H9 (cell line): ENCODE measurements at regions not wholly inside any gene's neighbourhood (a gene's known extent, or its start where the extent isn't known, plus 50 kb on each side); places are given as distances from the start of the nearest gene placed in this dataset.

Experiments used
- DNase-seq: peaks from one replicate; pipeline ENCODE4 v3.0.0-alpha.2; 2017
- H2AFZ ChIP-seq: one replicate; pipeline ENCODE4 v1.6.1; 2013; ENCODE audit warnings: mild to moderate bottlenecking, low read length, control low read depth, moderate library complexity
- H2AK5ac ChIP-seq: 2 replicates; pipeline ENCODE4 v1.6.1; 2013; ENCODE audit warnings: low read length, control low read depth, mixed read lengths; ENCODE audit not compliant: insufficient read length
- H2BK120ac ChIP-seq: one replicate; pipeline ENCODE4 v1.6.1; 2013; ENCODE audit warnings: low read depth, mild to moderate bottlenecking, low read length, control low read depth, inconsistent platforms; ENCODE audit not compliant: poor library complexity, severe bottlenecking
- H2BK12ac ChIP-seq: 2 replicates; pipeline ENCODE4 v1.6.1; 2013; ENCODE audit warnings: low read length, control low read depth, mixed read lengths, low read depth; ENCODE audit not compliant: insufficient read length
- H2BK15ac ChIP-seq: 2 replicates; pipeline ENCODE4 v1.6.1; 2013; ENCODE audit warnings: low read depth, low read length, control low read depth
- H2BK20ac ChIP-seq: one replicate; pipeline ENCODE4 v1.6.1; 2013; ENCODE audit warnings: low read depth, mild to moderate bottlenecking, low read length, control low read depth, inconsistent platforms; ENCODE audit not compliant: poor library complexity, severe bottlenecking
- H2BK5ac ChIP-seq: 2 replicates; pipeline ENCODE4 v1.6.1; 2013; ENCODE audit warnings: low read length, control low read depth, mixed read lengths; ENCODE audit not compliant: insufficient read length
- H3K14ac ChIP-seq: 2 replicates; pipeline ENCODE4 v1.6.1; 2013; ENCODE audit warnings: low read length, control low read depth; ENCODE audit not compliant: insufficient read depth
- H3K18ac ChIP-seq: 2 replicates; pipeline ENCODE4 v1.6.1; 2013; ENCODE audit warnings: low read depth, mild to moderate bottlenecking, mixed read lengths, low read length, control low read depth; ENCODE audit not compliant: insufficient read length
- H3K23ac ChIP-seq: 2 replicates; pipeline ENCODE4 v1.6.1; 2013; ENCODE audit warnings: low read length, control low read depth, mixed read lengths, low read depth; ENCODE audit not compliant: insufficient read length
- H3K23me2 ChIP-seq: 2 replicates; pipeline ENCODE4 v1.6.1; 2013; ENCODE audit warnings: low read depth, mild to moderate bottlenecking, mixed read lengths, low read length, control low read depth; ENCODE audit not compliant: insufficient read length, poor library complexity, severe bottlenecking
- H3K27ac ChIP-seq: 2 replicates; pipeline ENCODE4 v1.5.1; 2013; ENCODE audit warnings: low read length, control low read depth, mixed read lengths, low read depth; ENCODE audit not compliant: insufficient read length
- H3K27me3 ChIP-seq: 2 replicates; pipeline ENCODE4 v1.6.1; 2013; ENCODE audit warnings: low read length, control low read depth, inconsistent platforms; ENCODE audit not compliant: insufficient read depth
- H3K4ac ChIP-seq: 2 replicates; pipeline ENCODE4 v1.6.1; 2013; ENCODE audit warnings: low read depth, mild to moderate bottlenecking, control low read depth, inconsistent platforms, low read length, moderate library complexity
- H3K4me1 ChIP-seq: 2 replicates; pipeline ENCODE4 v1.6.1; 2013; ENCODE audit warnings: low read length, control low read depth, inconsistent platforms; ENCODE audit not compliant: insufficient read depth
- H3K4me2 ChIP-seq: 2 replicates; pipeline ENCODE4 v1.6.1; 2013; ENCODE audit warnings: low read length, control low read depth, mixed read lengths; ENCODE audit not compliant: insufficient read length, insufficient read depth
- H3K56ac ChIP-seq: 2 replicates; pipeline ENCODE4 v1.6.1; 2013; ENCODE audit warnings: low read depth, mild to moderate bottlenecking, mixed read lengths, low read length, control low read depth; ENCODE audit not compliant: insufficient read length
- H3K79me1 ChIP-seq: 2 replicates; pipeline ENCODE4 v1.6.1; 2013; ENCODE audit warnings: low read depth, mild to moderate bottlenecking, moderate library complexity, low read length, control low read depth, inconsistent platforms; ENCODE audit not compliant: insufficient read depth, poor library complexity, severe bottlenecking
- H3K79me2 ChIP-seq: 2 replicates; pipeline ENCODE4 v1.6.1; 2013; ENCODE audit warnings: low read length, control low read depth, inconsistent platforms; ENCODE audit not compliant: insufficient read depth
- H3K9ac ChIP-seq: 2 replicates; pipeline ENCODE4 v1.6.1; 2013; ENCODE audit warnings: low read length, control low read depth, mixed read lengths; ENCODE audit not compliant: insufficient read length; ENCODE audit errors: extremely low read depth
- H3K9me3 ChIP-seq: one replicate; pipeline ENCODE4 v1.6.1; 2013; ENCODE audit warnings: low read depth, low read length, inconsistent platforms; ENCODE audit not compliant: control insufficient read depth
- H3T11ph ChIP-seq: one replicate; pipeline ENCODE4 v1.6.1; 2013; ENCODE audit warnings: mild to moderate bottlenecking, low read length, control low read depth, inconsistent platforms
- H4K20me1 ChIP-seq: one replicate; pipeline ENCODE4 v1.6.1; 2013; ENCODE audit not compliant: control insufficient read depth, insufficient read length, insufficient read depth
- H4K5ac ChIP-seq: 2 replicates; pipeline ENCODE4 v1.6.1; 2013; ENCODE audit warnings: low read depth, mild to moderate bottlenecking, mixed read lengths, low read length, control low read depth; ENCODE audit not compliant: insufficient read length
- H4K8ac ChIP-seq: replicated peaks from 2 replicates; pipeline ENCODE4 v1.6.1; 2013; ENCODE audit warnings: low read length, control low read depth, mixed read lengths, low read depth; ENCODE audit not compliant: insufficient read length
- H4K91ac ChIP-seq: 2 replicates; pipeline ENCODE4 v1.6.1; 2013; ENCODE audit warnings: low read depth, mild to moderate bottlenecking, moderate library complexity, mixed read lengths, low read length, control low read depth; ENCODE audit not compliant: insufficient read length
- H3K27ac Mint-ChIP-seq, 3 experiments: 2 replicates in 2 of 3; 3 replicates in 1 of 3; pipeline ENCODE4 v1.8.0; 2020 to 2021; ENCODE audit warnings: mixed read lengths in 3 of 3, mild to moderate bottlenecking in 1 of 3, moderate library complexity in 1 of 3
- H3K27me3 Mint-ChIP-seq: 2 replicates; pipeline ENCODE4 v1.8.0; 2021; ENCODE audit warnings: low read depth, mild to moderate bottlenecking, moderate library complexity, mixed read lengths
- H3K36me3 Mint-ChIP-seq, 3 experiments: 2 replicates in 2 of 3; 3 replicates in 1 of 3; pipeline ENCODE4 v1.8.0; 2020 to 2021; ENCODE audit warnings: low read depth in 3 of 3, mixed read lengths in 3 of 3; ENCODE audit not compliant: insufficient read depth in 1 of 3
- H3K4me1 Mint-ChIP-seq, 2 experiments: 2 replicates each; pipeline ENCODE4 v1.8.0; 2020; ENCODE audit warnings: mixed read lengths in 2 of 2
- H3K4me3 Mint-ChIP-seq, 2 experiments: 2 replicates in 1 of 2; 3 replicates in 1 of 2; pipeline ENCODE4 v1.8.0; 2020 to 2021; ENCODE audit warnings: mild to moderate bottlenecking in 2 of 2, mixed read lengths in 2 of 2, moderate library complexity in 1 of 2
- H3K9me3 Mint-ChIP-seq, 2 experiments: 2 replicates in 1 of 2; 3 replicates in 1 of 2; pipeline ENCODE4 v1.8.0; 2020; ENCODE audit warnings: mild to moderate bottlenecking in 2 of 2, mixed read lengths in 2 of 2, moderate library complexity in 1 of 2
- CTCF ChIP-seq: fragments of 200-600 bp; sonication (generic); conservative IDR thresholded peaks from 3 replicates; pipeline ENCODE4 v1.8.0; 2021; ENCODE audit warnings: antibody characterized with exemption, mild to moderate bottlenecking
- WGBS: extraction: QIAGEN DNeasy Blood & Tissue Kit; methylation state at CpG from one replicate; pipeline ENCODE4 v1.1.7; 2013; ENCODE audit warnings: missing lambda C conversion rate, low lambda C conversion rate, mixed read lengths; ENCODE audit not compliant: insufficient read length; ENCODE audit errors: extremely low coverage; 5-methylcytosine and 5-hydroxymethylcytosine counted together

- Histone ChIP-seq H3K23me2 (no peaks in the 10 kb centered on the region), H3T11ph (no peak overlapping the region), H2AFZ (no peak overlapping the region), H3K79me1 (no peaks in the 10 kb centered on the region), H3K4ac (no peak overlapping the region), H3K27ac (no peak overlapping the region), H4K5ac (no peak overlapping the region), H3K4me2 (no peak overlapping the region), H2BK120ac (no peak overlapping the region), H3K79me2 (no peaks in the 10 kb centered on the region), H2BK15ac (no peak overlapping the region), H2BK20ac (no peak overlapping the region), H3K18ac (no peak overlapping the region), H3K27me3 (no peaks in the 10 kb centered on the region), H2BK5ac (no peak overlapping the region), H4K8ac (no peak overlapping the region), H4K91ac (no peak overlapping the region), H4K20me1 (no peaks in the 10 kb centered on the region), H3K9ac (no peak overlapping the region), H3K14ac (no peak overlapping the region), H2BK12ac (no peak overlapping the region), H2AK5ac (no peak overlapping the region), H3K9me3 (no peaks in the 10 kb centered on the region), H3K23ac (no peak overlapping the region), H3K56ac (no peak overlapping the region), H3K4me1 (no peaks in the 10 kb centered on the region; the same call in 1 of the 2 replicates)
- H3K9me3 Mint-ChIP-seq = no peaks in the 10 kb centered on the region
- no CpG with 5 or more reads among the region's 2 CpGs for WGBS
- TF ChIP-seq CTCF = no peak
- peaks cover 5 to 13% of the 10 kb centered on the region in 2 experiments for H3K4me1 Mint-ChIP-seq
- no peak overlapping the region for H3K27ac Mint-ChIP-seq
- no peak overlapping the region for H3K4me3 Mint-ChIP-seq
- H3K27me3 Mint-ChIP-seq = peaks cover 15% of the 10 kb centered on the region
- no peaks in the 10 kb centered on the region for H3K36me3 Mint-ChIP-seq
- no peak for DNase-seq
These were observed 73.4 kb upstream of the TEX51 start for GRCh38 chr2:126825316-126825715.
